Endothelial cell (in vitro differentiated cells): ENCODE measurements at regions not wholly inside any gene's neighbourhood (a gene's known extent, or its start where the extent isn't known, plus 50 kb on each side); places are given as distances from the start of the nearest gene placed in this dataset.

Source experiments
- DNase-seq: peaks from one replicate; pipeline ENCODE4 v3.0.0; 2021; ENCODE audit warnings: low spot score
- H3K27ac Mint-ChIP-seq: one replicate; pipeline ENCODE4 v1.8.0; 2021; ENCODE audit warnings: mixed read lengths, inconsistent platforms; ENCODE audit not compliant: unreplicated experiment
- H3K27me3 Mint-ChIP-seq: one replicate; pipeline ENCODE4 v1.8.0; 2021; ENCODE audit warnings: mild to moderate bottlenecking, moderate library complexity, mixed read lengths, inconsistent platforms; ENCODE audit not compliant: unreplicated experiment
- H3K36me3 Mint-ChIP-seq: one replicate; pipeline ENCODE4 v1.8.0; 2021; ENCODE audit warnings: mild to moderate bottlenecking, low read depth, mixed read lengths, inconsistent platforms; ENCODE audit not compliant: unreplicated experiment
- H3K4me1 Mint-ChIP-seq: one replicate; pipeline ENCODE4 v1.8.0; 2021; ENCODE audit warnings: mild to moderate bottlenecking, mixed read lengths, inconsistent platforms; ENCODE audit not compliant: unreplicated experiment
- H3K4me3 Mint-ChIP-seq: one replicate; pipeline ENCODE4 v1.8.0; 2021; ENCODE audit warnings: mild to moderate bottlenecking, mixed read lengths, inconsistent platforms; ENCODE audit not compliant: unreplicated experiment
- H3K9me3 Mint-ChIP-seq: one replicate; pipeline ENCODE4 v1.8.0; 2021; ENCODE audit warnings: mixed read lengths, inconsistent platforms; ENCODE audit not compliant: unreplicated experiment
- CTCF ChIP-seq: fragments of 200-600 bp; sonication (generic); IDR thresholded peaks from one replicate; pipeline ENCODE4 v1.5.0; 2021; ENCODE audit warnings: antibody characterized with exemption; ENCODE audit not compliant: unreplicated experiment

GRCh38 chr9:26394025-26394424 lies 498.6 kb downstream of the CAAP1 start:
- peaks cover 1% of the 10 kb centered on the region for H3K27me3 Mint-ChIP-seq
- H3K4me1 Mint-ChIP-seq = no peaks in the 10 kb centered on the region
- peaks cover 7% of the 10 kb centered on the region for H3K36me3 Mint-ChIP-seq
- H3K9me3 Mint-ChIP-seq = peaks cover 4% of the 10 kb centered on the region
- DNase-seq = no peak
- no peak overlapping the region for H3K27ac Mint-ChIP-seq
- no peak overlapping the region for H3K4me3 Mint-ChIP-seq
- no peak for TF ChIP-seq CTCF

DNA sequence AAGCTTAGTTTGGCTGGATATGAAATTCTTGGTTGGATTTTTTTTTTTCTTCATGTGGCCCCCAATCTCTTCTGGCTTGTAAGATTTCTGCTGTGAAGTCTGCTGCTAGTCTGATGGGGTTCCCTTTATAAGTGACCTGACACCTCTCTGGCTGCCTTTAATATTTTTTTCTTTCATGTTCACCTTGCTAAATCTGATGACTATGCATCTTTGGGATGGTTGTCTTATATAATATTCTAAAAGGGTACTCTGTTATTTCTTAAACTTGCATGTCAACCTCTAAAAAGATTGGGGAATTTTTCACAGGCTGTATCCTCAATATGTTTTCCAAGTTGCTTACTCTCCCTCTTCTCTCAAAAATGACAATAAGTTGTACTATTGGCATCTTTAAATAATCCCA lies 500.0 kb downstream of the CAAP1 start:
- no peak for TF ChIP-seq CTCF

GRCh38 chr9:26391036-26391435 lies 501.6 kb downstream of the CAAP1 start:
- Mint-ChIP-seq H3K36me3 (peaks cover 7% of the 10 kb centered on the region), H3K27ac (no peak overlapping the region), H3K27me3 (peaks cover 1% of the 10 kb centered on the region), H3K4me3 (no peak overlapping the region), H3K4me1 (no peaks in the 10 kb centered on the region), H3K9me3 (peaks cover 4% of the 10 kb centered on the region)
- no peak for TF ChIP-seq CTCF
- DNase-seq = no peak

More for the DNA sequence above, 500.0 kb downstream of the CAAP1 start:
- Mint-ChIP-seq H3K27me3 (peaks cover 1% of the 10 kb centered on the region), H3K36me3 (peaks cover 7% of the 10 kb centered on the region), H3K27ac (no peak overlapping the region), H3K9me3 (peaks cover 4% of the 10 kb centered on the region), H3K4me3 (no peak overlapping the region), H3K4me1 (no peaks in the 10 kb centered on the region)
- no peak for DNase-seq

GRCh38 chr9:26375448-26375847 lies 517.2 kb downstream of the CAAP1 start:
- TF ChIP-seq CTCF = no peak
- no peaks in the 10 kb centered on the region for H3K36me3 Mint-ChIP-seq
- H3K27me3 Mint-ChIP-seq = no peaks in the 10 kb centered on the region
- H3K4me3 Mint-ChIP-seq = no peak overlapping the region
- H3K4me1 Mint-ChIP-seq = no peaks in the 10 kb centered on the region
- no peak overlapping the region for H3K27ac Mint-ChIP-seq
- DNase-seq = no peak
- no peaks in the 10 kb centered on the region for H3K9me3 Mint-ChIP-seq

DNA sequence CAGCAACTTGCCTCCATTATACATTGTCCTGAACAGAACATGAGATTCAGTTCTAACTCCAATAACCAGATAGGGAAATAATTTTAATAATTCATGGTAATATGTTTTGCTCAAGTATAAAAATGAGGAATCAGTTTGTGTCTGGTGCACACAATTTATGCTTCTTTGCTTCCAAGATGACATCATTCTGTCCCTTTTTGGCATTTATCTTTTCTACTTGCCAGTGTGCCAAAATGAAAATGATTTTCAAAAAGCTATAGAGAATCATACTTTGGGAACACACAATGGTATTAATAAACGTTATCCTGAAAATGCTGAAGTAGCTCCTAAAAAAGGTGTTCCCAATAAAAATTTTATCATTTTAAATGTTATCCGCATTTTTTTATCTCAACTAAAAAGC lies 519.0 kb downstream of the CAAP1 start:
- no peak for DNase-seq
- Mint-ChIP-seq H3K36me3 (no peaks in the 10 kb centered on the region), H3K4me3 (no peak overlapping the region), H3K4me1 (no peaks in the 10 kb centered on the region), H3K27ac (no peak overlapping the region), H3K9me3 (no peaks in the 10 kb centered on the region), H3K27me3 (no peaks in the 10 kb centered on the region)
- TF ChIP-seq CTCF = no peak
